ENCODE measurements at regions not wholly inside any gene's neighbourhood (a gene's known extent, or its start where the extent isn't known, plus 50 kb on each side); places are given as distances from the start of the nearest gene placed in this dataset.

- TF ChIP-seq POLR2A (IDR thresholded peaks at IDR 0.05), result no peak
- TF ChIP-seq CTCF (IDR thresholded peaks at IDR 0.05), result no peak
- no peak for TF ChIP-seq EP300 (IDR thresholded peaks at IDR 0.05)
These were observed 181.9 kb downstream of the BCAS1 start for GRCh38 chr20:53888510-53888909.
